NCI-H69 (cell line): ENCODE measurements at regions not wholly inside any gene's neighbourhood (a gene's known extent, or its start where the extent isn't known, plus 50 kb on each side); places are given as distances from the start of the nearest gene placed in this dataset.
"Not testable (repeated sequence)": the region's sequence is repeated elsewhere in the genome, so short reads cannot be mapped to it uniquely, and the experiment has no call there.

Experiments
- DNase-seq: peaks from one replicate; lab custom pipeline; 2025; lab: John Stamatoyannopoulos, UW

GRCh38 chr17:52546493-52546892 lies 388.0 kb upstream of the CA10 start:
- no peak for DNase-seq

DNA sequence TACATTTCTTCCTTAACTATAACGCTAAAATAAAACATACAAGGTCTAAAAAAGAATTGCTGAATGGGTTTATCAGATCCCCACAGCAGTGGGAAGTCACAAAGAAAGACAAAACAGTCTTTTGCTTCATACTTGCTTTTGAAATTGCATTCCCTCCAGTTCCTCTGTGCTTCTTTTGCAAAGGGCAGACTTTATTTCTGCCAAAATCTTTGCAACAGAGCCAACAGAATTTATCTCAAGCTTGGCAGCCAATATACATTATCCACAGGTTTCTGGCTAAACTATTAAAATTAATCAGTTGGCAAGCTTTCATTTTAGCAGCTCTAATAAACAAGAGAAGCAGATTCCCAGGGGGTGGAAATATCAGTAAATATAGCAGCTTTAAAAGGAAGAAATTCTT lies 378.9 kb upstream of the CA10 start:
- DNase-seq: no peak

- no peak for DNase-seq
Observed at GRCh38 chr17:52536489-52536888, 378.0 kb upstream of the CA10 start.

- no peak for DNase-seq
Observed at GRCh38 chr17:52532373-52532772, 373.9 kb upstream of the CA10 start.

DNA sequence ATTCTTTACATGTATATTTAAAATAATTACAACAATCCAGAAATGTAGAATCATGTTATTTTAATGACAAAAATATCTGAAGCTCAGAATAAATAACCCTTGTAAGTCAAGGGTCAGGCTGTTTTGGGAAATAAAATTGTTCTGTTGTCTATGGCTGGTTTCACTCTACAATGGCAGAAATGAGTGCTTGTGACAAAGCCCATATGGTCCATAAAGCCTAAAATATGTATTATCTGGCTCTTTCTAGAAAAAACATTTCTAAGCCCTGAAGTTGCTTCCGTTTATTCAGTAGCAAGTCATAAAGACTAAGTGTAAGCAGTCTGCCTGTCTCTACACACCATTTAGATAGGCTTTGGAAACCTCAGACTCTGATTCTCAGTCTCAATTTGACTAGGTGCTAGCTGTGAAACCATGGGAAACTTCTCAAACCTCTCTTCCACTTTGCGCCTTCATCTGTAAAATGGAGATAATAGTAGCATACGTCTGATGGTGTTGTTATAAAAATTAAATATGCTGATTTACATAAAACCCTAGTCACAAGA lies 365.7 kb upstream of the CA10 start:
- no peak for DNase-seq

DNA sequence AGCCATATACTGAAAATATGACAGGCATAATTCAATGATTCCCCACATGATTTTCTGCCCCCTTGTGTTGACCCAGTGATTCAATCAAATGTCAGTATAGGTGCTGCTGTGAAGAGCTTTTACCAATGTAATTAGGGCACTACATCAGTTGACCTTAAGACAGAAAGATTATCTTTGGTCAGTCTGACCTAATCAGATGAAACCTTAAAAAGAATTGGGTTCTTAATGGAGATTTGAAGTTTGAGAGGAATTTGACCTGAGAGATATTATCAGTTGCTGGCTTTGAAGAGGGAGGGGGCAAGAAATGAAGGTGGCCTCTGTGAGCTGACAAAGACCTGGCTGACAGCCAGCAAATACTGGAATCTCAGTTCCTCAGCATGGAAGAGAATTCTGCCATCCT lies 358.7 kb upstream of the CA10 start:
- DNase-seq: peak; percentile 41

DNA sequence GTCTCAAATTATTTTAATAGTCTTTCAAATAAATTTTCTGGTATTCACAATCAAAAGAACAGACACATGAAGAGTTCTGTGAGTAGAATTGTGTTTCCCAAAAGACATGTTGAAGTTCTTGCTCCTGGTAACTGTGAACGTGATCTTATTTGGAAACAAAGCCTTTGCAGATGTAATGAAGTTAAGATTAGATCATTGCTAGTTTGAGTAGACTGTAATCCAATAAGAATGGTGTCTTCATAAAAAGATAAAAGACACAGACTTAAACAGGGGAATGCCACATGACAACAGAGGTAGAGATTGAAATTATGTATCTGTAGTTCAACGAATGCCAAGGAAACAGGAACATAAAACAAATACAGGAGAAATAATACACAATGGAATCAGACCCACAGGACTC lies 357.4 kb upstream of the CA10 start:
- no peak for DNase-seq

GRCh38 chr17:52505601-52506000 lies 347.1 kb upstream of the CA10 start:
- DNase-seq: no peak

DNA sequence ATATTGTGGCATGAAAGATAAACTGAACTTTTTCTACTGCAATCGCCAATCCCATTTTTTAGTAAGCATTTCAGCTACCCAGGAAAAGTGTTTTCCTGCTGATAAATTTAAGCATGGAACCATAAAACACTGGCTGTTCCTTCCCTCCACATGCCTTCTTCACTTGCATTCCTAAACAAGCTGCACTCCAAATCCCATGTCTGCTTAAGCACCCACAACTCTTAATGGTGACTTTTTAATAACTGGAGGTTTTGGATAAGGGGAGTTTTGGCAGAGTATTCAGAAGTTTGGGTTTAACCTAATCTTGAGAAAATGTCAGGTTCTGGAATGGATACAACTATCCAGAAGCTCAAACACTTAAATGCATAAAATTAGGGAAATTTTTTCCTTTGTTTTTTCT lies 345.6 kb upstream of the CA10 start:
- DNase-seq: no peak

- DNase-seq: no peak
Observed at GRCh38 chr17:52495646-52496045, 337.1 kb upstream of the CA10 start.

GRCh38 chr17:52482271-52482670 lies 323.8 kb upstream of the CA10 start:
- no peak for DNase-seq

- DNase-seq: peak; percentile 13
Observed at GRCh38 chr17:52477824-52478699, 319.5 kb upstream of the CA10 start.

DNA sequence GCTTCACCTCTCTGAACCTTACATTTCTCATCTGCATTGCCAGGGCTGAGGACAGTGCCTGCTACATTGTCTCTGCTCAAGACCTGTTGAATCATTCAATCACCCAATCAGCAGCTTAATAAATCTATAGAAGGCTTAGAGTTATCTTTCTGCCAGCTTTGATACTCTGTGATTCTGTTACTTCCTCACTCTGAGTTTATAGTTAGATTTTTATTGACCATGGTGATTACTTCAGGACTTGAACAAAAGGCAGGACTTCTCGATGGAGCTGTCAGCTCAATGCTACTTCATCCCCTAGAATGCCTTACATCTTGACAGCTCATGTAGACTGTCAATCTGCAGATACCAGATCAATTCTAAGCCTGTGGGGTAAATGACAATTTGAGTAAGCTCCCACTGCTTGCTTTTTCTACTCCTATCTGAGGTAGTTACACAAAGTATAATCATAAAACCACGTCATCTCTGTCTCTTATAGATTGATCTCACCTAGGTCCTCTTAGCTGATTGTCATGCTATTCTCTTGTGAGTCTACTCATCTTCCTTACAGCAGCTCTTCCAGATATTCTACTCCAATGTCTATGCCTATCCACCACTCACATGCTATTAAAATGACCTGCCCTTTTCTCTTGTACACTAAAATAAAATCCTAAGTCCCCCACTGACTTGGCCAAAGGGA lies 318.3 kb upstream of the CA10 start:
- no peak for DNase-seq

DNA sequence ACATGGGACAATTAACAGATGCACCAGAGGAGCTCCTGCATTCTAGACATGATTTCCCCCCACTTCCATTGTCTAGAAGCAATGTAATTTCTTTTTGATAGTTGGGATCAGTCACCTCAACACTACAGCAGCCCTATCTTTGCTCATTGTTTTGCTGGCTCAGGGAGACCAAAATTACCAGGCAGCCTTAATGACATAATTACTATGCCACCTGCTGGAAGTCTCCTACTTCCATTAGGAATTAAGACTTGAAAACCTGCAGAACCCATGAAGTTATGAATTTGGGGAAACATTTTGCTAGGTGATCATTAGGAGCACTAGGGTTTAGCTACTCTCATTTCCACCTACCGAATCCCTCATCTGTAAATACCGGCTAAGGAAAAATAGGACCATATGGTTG lies 312.0 kb upstream of the CA10 start:
- DNase-seq: peak; percentile 76

- no peak for DNase-seq
Observed at GRCh38 chr17:52465407-52465806, 306.9 kb upstream of the CA10 start.

DNA sequence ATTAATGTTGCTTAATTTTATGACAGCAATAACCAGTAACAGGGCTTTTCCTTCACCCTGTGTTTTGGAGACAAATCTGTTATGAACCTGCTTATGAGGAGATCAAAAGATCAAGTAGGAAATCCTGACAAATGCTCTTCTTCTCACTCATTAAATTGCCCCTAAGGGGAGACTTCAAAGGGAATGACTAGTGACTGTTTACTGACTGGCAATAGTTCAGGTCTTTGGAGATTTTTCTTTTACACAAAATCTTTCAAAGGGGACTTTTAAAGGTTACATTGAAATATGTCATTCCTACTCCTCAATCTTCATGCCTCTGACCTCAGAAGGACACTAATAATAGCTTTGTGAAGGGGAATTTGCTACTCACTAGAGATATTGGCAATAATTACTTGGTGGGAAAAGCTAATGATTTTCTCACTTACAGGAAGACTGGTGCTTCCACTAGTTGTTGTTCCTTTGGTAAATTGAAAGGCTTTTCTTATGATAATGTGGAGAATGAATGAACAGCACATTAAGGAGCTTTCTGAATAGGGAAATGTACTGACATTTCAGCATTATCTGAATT lies 292.9 kb upstream of the CA10 start:
- peak; percentile 31 for DNase-seq

- DNase-seq: no peak
Observed at GRCh38 chr17:52442350-52442749, 283.8 kb upstream of the CA10 start.

- DNase-seq: no peak
Observed at GRCh38 chr17:52420555-52421078, 262.1 kb upstream of the CA10 start.

DNA sequence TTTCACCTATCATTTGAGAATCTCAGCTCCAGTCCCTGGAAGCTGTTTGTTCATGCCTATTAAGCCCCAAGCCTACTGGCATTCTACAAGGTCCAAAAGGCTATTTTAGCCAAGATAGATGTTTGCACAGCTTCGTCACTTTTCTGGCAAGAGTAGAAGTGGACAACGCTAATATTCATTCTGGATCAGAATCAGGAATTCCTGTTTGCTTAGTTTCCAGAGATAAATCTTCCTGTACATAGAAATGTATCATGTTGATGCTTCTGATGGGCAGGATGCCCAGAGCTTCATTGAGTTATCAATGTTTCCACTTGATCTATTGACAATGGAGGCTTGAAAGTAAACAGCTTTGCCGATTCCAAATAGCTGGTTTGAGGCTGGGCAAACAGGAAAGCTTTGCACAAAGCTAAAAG lies 260.7 kb upstream of the CA10 start:
- DNase-seq: peak; percentile 92

DNA sequence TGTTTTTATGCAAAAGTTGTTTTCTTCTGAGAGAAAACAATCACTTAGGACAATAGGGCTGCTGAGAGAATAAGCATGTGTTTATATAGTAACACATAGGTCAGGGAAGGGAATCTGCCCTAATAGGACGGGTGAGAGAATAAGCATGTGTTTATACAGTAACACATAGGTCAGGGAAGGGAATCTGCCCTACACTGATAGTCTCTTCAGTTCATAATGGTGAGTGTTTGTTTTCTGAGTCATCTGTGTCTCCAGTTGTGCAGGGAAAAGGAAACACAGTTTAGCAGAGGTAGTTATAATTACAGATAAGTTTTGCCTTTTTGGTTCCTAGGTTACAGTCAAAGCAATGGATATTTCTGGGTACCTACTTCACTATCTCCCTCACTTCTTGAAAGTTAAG lies 252.3 kb upstream of the CA10 start:
- peak; percentile 69 for DNase-seq

DNA sequence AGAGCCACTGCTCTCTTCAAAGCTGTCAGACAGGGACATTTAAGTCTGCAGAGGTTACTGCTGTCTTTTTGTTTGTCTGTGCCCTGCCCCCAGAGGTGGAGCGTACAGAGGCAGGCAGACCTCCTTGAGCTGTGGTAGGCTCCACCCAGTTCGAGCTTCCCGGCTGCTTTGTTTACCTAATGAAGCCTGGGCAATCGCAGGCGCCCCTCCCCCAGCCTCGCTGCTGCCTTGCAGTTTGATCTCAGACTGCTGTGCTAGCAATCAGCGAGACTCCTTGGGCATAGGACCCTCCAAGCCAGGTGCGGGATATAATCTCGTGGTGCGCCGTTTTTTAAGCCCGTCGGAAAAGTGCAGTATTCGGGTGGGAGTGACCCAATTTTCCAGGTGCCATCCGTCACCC lies 250.7 kb upstream of the CA10 start:
- DNase-seq: not testable (repeated sequence)

DNA sequence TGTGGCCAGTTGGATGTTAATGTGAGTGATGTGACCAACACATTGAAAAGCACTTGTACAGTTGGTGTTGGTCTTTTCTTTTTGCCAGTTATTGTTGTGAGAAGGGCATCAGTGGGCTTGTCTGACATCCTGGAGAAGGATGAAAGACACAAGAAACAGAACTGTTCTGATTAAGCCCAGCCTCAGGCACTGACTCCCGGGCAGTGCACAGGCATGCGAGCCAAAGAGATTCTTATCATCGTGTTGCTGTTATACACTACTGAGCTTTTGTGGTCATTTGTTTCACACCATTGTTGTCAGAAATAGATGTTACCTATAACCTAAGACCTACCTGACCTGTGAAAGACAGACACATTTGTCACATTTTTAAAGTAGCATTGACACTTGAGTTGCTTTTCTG lies 236.8 kb upstream of the CA10 start:
- DNase-seq: no peak

GRCh38 chr17:52390422-52390821 lies 231.9 kb upstream of the CA10 start:
- DNase-seq: no peak
